ENCODE measurements at regions not wholly inside any gene's neighbourhood (a gene's known extent, or its start where the extent isn't known, plus 50 kb on each side); places are given as distances from the start of the nearest gene placed in this dataset.

DNA sequence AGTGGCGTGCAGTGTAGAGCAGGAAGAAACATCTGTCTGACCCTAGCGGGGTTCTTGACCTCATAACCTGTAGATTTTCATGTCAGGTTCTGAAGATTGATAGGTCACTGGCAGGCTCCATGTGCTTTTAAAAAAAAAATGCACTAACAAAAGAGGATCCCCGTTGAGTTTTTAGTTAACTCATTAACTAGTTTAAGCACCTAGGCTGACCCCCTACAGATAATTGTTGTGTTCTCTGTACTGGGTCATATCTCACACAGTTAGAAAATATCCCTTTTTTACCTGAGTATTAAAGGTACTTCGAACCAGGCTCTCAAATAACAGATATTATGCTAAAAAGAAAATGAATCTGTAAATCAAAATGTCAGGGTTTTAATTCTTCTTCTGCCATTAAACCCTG is 676.6 kb downstream of the CDH11 start:
- TF ChIP-seq, protein P1, sequence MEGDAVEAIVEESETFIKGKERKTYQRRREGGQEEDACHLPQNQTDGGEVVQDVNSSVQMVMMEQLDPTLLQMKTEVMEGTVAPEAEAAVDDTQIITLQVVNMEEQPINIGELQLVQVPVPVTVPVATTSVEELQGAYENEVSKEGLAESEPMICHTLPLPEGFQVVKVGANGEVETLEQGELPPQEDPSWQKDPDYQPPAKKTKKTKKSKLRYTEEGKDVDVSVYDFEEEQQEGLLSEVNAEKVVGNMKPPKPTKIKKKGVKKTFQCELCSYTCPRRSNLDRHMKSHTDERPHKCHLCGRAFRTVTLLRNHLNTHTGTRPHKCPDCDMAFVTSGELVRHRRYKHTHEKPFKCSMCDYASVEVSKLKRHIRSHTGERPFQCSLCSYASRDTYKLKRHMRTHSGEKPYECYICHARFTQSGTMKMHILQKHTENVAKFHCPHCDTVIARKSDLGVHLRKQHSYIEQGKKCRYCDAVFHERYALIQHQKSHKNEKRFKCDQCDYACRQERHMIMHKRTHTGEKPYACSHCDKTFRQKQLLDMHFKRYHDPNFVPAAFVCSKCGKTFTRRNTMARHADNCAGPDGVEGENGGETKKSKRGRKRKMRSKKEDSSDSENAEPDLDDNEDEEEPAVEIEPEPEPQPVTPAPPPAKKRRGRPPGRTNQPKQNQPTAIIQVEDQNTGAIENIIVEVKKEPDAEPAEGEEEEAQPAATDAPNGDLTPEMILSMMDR (IDR thresholded peaks at IDR 0.05 in 2 of 3, conservative IDR thresholded peaks at IDR 0.05 in 1 of 3; ENCODE audit: control insufficient read depth in 2 of 3, extremely low read depth in 1 of 3, insufficient read depth in 1 of 3, low read depth in 3 of 3, low read length in 3 of 3), result no peak
- TF ChIP-seq PAX8 (IDR thresholded peaks at IDR 0.05) (no peak), POLR2AphosphoS5 (IDR thresholded peaks at IDR 0.05; ENCODE audit: low read length) (no peak), IKZF1 (conservative IDR thresholded peaks at IDR 0.05) (no peak)
